ENCODE measurements at regions not wholly inside any gene's neighbourhood (a gene's known extent, or its start where the extent isn't known, plus 50 kb on each side); places are given as distances from the start of the nearest gene placed in this dataset.
A peak's percentile ranks its signal among the peaks of the same experiment; 100 is the strongest.

DNA sequence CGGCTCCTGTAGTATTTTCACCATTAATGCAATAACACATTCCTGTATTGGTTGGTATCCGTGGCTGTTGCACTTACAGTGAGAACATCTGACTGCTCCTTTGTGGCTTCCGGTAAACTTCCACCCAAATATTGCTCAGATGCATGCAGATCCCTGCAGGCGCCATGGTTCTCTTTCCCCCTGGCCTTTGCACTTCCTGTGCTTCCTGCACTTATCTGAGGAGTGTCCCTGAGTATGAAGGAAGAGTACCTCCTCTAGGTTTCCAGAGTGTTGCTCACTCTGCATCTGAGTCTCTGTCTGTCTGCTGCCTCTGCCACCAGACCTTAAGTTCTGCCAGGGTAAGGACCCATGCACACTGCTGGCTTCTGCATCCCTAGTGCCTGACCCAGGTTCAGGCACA lies 117.2 kb upstream of the SLC34A2 start:
- H3K4me1 ChIP-seq: peaks cover 0 to 7% (median 0%) of the 10 kb centered on the region in 6 donors
- DNase-seq: no peak
- H3K27ac ChIP-seq: no peak overlapping the region
- H3K4me3 ChIP-seq: no peak overlapping the region
- H3K36me3 ChIP-seq: no peaks in the 10 kb centered on the region
- no peaks in the 10 kb centered on the region for H3K27me3 ChIP-seq (replicated peaks in 1 of 7)
- TF ChIP-seq POLR2A (IDR thresholded peaks at IDR 0.05) (no peak), POLR2AphosphoS5 (IDR thresholded peaks at IDR 0.05) (peak in 1 of 3 donors; percentile 14)
- TF ChIP-seq, protein P1, sequence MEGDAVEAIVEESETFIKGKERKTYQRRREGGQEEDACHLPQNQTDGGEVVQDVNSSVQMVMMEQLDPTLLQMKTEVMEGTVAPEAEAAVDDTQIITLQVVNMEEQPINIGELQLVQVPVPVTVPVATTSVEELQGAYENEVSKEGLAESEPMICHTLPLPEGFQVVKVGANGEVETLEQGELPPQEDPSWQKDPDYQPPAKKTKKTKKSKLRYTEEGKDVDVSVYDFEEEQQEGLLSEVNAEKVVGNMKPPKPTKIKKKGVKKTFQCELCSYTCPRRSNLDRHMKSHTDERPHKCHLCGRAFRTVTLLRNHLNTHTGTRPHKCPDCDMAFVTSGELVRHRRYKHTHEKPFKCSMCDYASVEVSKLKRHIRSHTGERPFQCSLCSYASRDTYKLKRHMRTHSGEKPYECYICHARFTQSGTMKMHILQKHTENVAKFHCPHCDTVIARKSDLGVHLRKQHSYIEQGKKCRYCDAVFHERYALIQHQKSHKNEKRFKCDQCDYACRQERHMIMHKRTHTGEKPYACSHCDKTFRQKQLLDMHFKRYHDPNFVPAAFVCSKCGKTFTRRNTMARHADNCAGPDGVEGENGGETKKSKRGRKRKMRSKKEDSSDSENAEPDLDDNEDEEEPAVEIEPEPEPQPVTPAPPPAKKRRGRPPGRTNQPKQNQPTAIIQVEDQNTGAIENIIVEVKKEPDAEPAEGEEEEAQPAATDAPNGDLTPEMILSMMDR (IDR thresholded peaks at IDR 0.05 in 8 of 11, conservative IDR thresholded peaks at IDR 0.05 in 3 of 11): no peak
- intact Hi-C loops (cut with DNase I; ENCODE audit: low total_unique reads): no loop called here
- 67 to 76% (median 69%) methylated on average over 4 of the region's 4 CpGs for WGBS, 5 donors
- H3K9me3 ChIP-seq: no peaks in the 10 kb centered on the region

DNA sequence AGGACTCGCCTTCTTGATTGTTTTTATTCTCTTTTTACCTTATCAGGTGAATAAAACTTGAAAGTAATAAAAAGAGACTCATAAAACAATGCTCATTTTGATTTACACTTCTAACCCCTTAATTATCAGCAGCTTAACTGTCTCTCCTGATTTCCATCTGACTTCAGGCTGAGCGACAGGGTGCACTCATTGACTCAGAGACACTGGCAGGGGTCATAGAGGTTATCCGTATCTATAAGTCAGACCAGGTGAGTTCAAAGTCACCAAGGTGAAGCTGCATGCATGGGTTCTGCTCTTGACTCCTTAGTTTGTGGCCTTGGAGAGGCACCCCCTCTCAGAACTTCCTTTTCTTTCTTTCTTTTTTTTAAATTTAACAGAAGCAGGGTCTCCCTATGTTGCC lies 116.4 kb upstream of the SLC34A2 start:
- H3K9me3 ChIP-seq: no peaks in the 10 kb centered on the region
- intact Hi-C loops (cut with DNase I; ENCODE audit: low total_unique reads): no loop called here
- WGBS, 5 donors: 77 to 95% (median 84%) methylated on average over 3 of the region's 3 CpGs
- no peak overlapping the region for H3K4me3 ChIP-seq
- H3K4me1 ChIP-seq: peaks cover 0 to 7% (median 0%) of the 10 kb centered on the region in 6 donors
- no peaks in the 10 kb centered on the region for H3K27me3 ChIP-seq (replicated peaks in 1 of 7)
- no peak for DNase-seq
- H3K36me3 ChIP-seq: no peaks in the 10 kb centered on the region
- TF ChIP-seq, protein P1 (IDR thresholded peaks at IDR 0.05 in 8 of 11, conservative IDR thresholded peaks at IDR 0.05 in 3 of 11): no peak
- TF ChIP-seq POLR2A (IDR thresholded peaks at IDR 0.05) (no peak), POLR2AphosphoS5 (IDR thresholded peaks at IDR 0.05) (no peak)
- H3K27ac ChIP-seq: no peak overlapping the region

DNA sequence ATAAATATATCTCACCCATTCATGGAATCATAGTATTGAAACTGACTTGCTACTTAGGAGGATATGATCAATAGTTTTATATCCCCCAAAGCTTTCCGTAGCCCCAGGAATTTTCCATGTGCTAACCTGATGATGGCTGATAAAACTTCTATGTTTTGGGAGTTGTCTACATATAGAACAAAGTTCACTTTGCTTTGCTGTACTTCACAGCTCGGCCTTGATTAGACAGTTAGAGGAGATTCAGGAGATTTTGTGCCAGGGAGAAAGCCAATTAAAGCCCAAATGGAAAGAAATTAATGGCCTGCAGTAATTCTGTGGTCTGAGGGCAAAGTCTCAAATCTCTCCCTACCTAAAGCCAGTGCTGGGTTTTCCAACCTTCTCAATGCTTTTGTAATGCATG lies 114.9 kb upstream of the SLC34A2 start:
- Histone ChIP-seq H3K27ac (no peak overlapping the region), H3K9me3 (no peaks in the 10 kb centered on the region), H3K4me3 (no peak overlapping the region), H3K4me1 (peaks cover 0 to 7% (median 0%) of the 10 kb centered on the region in 6 donors), H3K27me3 (replicated peaks in 1 of 7) (no peaks in the 10 kb centered on the region), H3K36me3 (no peaks in the 10 kb centered on the region)
- DNase-seq: no peak
- intact Hi-C loops (cut with DNase I; ENCODE audit: low total_unique reads): no loop called here
- TF ChIP-seq, protein P1 (IDR thresholded peaks at IDR 0.05 in 8 of 11, conservative IDR thresholded peaks at IDR 0.05 in 3 of 11): no peak
- TF ChIP-seq POLR2AphosphoS5 (IDR thresholded peaks at IDR 0.05): no peak
- no peak for TF ChIP-seq POLR2A (IDR thresholded peaks at IDR 0.05)
- 83 to 90% (median 85%) methylated on average over 2 of the region's 2 CpGs for WGBS, 5 donors

DNA sequence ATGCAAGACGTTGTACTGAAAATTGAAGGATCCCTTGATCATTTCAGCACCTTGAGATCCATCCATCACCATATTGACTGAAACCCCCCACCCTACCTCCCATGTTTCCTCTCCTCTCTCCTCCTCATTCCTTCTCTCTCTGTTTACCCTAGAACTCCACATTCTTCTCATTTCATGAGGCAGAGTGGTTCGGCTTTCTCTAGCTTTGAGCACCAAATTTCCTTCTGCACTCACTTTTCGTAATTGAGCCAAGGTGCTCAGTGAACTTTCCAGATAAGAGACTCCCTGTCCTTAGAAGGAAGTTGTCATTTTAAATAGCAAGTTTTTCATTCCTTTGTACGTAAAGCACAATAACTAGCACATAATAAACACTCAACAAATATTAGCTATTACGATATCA lies 108.3 kb upstream of the SLC34A2 start:
- TF ChIP-seq POLR2AphosphoS5 (IDR thresholded peaks at IDR 0.05) (no peak), POLR2A (IDR thresholded peaks at IDR 0.05) (no peak)
- TF ChIP-seq, protein P1 (IDR thresholded peaks at IDR 0.05 in 8 of 11, conservative IDR thresholded peaks at IDR 0.05 in 3 of 11): no peak
- 82 to 90% (median 89%) methylated on average over 5 of the region's 5 CpGs for WGBS, 5 donors
- H3K27ac ChIP-seq: no peak overlapping the region
- H3K27me3 ChIP-seq (replicated peaks in 1 of 7): no peaks in the 10 kb centered on the region
- intact Hi-C loops (cut with DNase I; ENCODE audit: low total_unique reads): no loop called here
- no peak overlapping the region for H3K4me3 ChIP-seq
- H3K4me1 ChIP-seq: no peaks in the 10 kb centered on the region
- DNase-seq: no peak
- peaks cover 0 to 3% (median 0%) of the 10 kb centered on the region in 8 donors for H3K9me3 ChIP-seq
- H3K36me3 ChIP-seq: no peaks in the 10 kb centered on the region
